Psoas muscle (tissue), 7 donors: ENCODE measurements at regions not wholly inside any gene's neighbourhood (a gene's known extent, or its start where the extent isn't known, plus 50 kb on each side); places are given as distances from the start of the nearest gene placed in this dataset.

Source experiments
- ATAC-seq, 4 donors: fragments of 200-7000 bp; cut with Tn5 transposase; one replicate each; pipeline ENCODE4 v1.9.1; 2020; ENCODE audit warnings: moderate library complexity in 3 of 4, mild to moderate bottlenecking in 2 of 4
- DNase-seq, 2 donors: peaks; one replicate each; pipeline ENCODE4 v3.0.0-alpha.2; 2020
- H3K27ac ChIP-seq: fragments of 200-600 bp; one replicate; pipeline ENCODE4 v1.8.0; 2022
- H3K27me3 ChIP-seq, 3 donors: fragments of 200-600 bp in 1 of 3; one replicate each; pipeline versions ENCODE4 v1.6.1 to v1.8.0; 2013 to 2022; ENCODE audit warnings: low read length in 2 of 3, mild to moderate bottlenecking in 2 of 3, moderate library complexity in 1 of 3; ENCODE audit not compliant: insufficient read depth in 3 of 3
- H3K36me3 ChIP-seq, 2 donors: fragments of 200-600 bp in 1 of 2; one replicate each; pipeline versions ENCODE4 v1.6.1 to v1.8.0; 2013 to 2022; ENCODE audit warnings: low read depth in 1 of 2, mild to moderate bottlenecking in 1 of 2, moderate library complexity in 1 of 2; ENCODE audit not compliant: insufficient read depth in 1 of 2
- H3K4me1 ChIP-seq: fragments of 200-600 bp; one replicate; pipeline ENCODE4 v1.8.0; 2022
- H3K4me3 ChIP-seq: fragments of 200-600 bp; one replicate; pipeline ENCODE4 v1.8.0; 2022; ENCODE audit warnings: mild to moderate bottlenecking
- H3K9me3 ChIP-seq: fragments of 200-600 bp; one replicate; pipeline ENCODE4 v1.8.0; 2022
- WGBS, 3 donors: extraction: QIAGEN DNeasy Blood & Tissue Kit; methylation state at CpG; one replicate each; pipeline versions ENCODE4 v1.1.6 to v1.1.7; 2013; 5-methylcytosine and 5-hydroxymethylcytosine counted together
- intact Hi-C, 2 donors: fragments of 100-400 bp; cut with DNase I; formaldehyde crosslinking; loops; one replicate each; pipeline versions ENCODE4 v1.11.0 to v1.14.2; 2022
- TF ChIP-seq, protein P1 (sequence below): fragments of 200-600 bp; IDR thresholded peaks from one replicate; pipeline ENCODE4 v1.8.0; 2022; ENCODE audit warnings: antibody characterized with exemption
- donor health status: healthy with polysubstance abuse.
- donor health status: DM: no; HTN: no; CAD: no; lungs with moderate emphysema.
- donor health status: Bipolar disorder and iron deficiency.
- donor health status: healthy.
- donor health status: DM: yes; HTN: yes; CAD: no.
- donor health status: DM: no; HTN: no; CAD: no.
- donor health status: DM: yes; HTN: yes; CAD: no.

DNA sequence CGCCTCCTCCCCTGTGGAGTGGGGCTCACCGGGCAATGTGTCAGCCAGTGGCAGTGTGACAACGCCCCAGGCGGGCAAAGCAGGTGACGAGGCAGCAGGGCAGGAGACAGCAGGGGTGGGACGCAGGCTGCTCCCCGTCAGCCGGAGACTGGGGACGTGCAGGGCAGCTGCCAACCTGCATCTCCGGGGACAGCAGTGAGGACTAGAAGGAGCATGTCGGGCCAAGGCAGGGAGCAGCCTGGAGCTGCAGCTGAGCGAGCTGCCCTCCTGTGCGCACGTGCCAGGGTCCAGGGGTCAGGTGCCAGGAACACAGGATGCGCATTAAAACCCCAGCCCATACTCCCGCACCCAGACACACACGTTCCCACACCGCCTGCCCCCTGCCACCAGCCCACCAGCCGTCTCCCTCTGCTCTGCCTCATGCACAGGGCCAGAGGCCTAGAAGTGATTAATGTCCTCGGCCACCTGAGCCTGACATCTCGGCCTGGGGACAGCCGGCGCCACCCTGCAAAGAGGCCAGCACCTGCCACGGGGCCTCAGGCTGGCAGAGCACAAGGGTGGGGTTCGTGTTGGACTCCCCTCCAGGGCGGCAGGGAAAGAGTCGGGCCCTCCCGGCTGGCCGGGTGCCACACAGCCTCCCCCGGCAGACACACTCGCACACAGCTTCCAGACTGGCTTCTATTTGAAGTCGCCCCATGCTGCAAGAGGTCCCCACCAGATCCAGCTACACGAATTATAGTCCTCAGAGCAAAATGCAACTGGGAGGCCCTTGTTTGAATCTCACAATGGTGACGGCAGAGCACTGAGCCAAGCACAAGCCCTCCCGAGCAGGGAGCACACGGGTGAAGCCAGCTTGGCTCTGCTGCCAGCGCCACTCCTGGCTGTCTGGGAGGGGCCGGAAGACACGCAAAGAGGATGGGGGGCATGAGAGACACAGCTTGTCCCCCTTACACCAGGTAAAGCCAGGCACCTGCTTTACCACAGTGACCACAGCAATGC, 90.4 kb downstream of the RBFOX3 start:
- Histone ChIP-seq H3K4me3 (no peak overlapping the region), H3K27ac (no peak overlapping the region), H3K27me3 (peaks cover 0 to 84% (median 19%) of the 10 kb centered on the region in 3 donors), H3K4me1 (no peaks in the 10 kb centered on the region), H3K36me3 (no peaks in the 10 kb centered on the region), H3K9me3 (no peaks in the 10 kb centered on the region)
- DNase-seq, result no peak
- WGBS, 3 donors, result 33 to 46% (median 38%) methylated on average over 35 to 39 of the region's 39 CpGs
- TF ChIP-seq, protein P1, sequence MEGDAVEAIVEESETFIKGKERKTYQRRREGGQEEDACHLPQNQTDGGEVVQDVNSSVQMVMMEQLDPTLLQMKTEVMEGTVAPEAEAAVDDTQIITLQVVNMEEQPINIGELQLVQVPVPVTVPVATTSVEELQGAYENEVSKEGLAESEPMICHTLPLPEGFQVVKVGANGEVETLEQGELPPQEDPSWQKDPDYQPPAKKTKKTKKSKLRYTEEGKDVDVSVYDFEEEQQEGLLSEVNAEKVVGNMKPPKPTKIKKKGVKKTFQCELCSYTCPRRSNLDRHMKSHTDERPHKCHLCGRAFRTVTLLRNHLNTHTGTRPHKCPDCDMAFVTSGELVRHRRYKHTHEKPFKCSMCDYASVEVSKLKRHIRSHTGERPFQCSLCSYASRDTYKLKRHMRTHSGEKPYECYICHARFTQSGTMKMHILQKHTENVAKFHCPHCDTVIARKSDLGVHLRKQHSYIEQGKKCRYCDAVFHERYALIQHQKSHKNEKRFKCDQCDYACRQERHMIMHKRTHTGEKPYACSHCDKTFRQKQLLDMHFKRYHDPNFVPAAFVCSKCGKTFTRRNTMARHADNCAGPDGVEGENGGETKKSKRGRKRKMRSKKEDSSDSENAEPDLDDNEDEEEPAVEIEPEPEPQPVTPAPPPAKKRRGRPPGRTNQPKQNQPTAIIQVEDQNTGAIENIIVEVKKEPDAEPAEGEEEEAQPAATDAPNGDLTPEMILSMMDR, result no peak
- ATAC-seq, result no peak
- intact Hi-C loops, result no loop called here

GRCh38 chr17:79519601-79520000, 91.2 kb downstream of the RBFOX3 start:
- Histone ChIP-seq H3K27me3 (peaks cover 0 to 82% (median 17%) of the 10 kb centered on the region in 3 donors), H3K27ac (no peak overlapping the region), H3K4me3 (no peak overlapping the region), H3K4me1 (no peaks in the 10 kb centered on the region), H3K36me3 (no peaks in the 10 kb centered on the region), H3K9me3 (no peaks in the 10 kb centered on the region)
- 67 to 77% (median 76%) methylated on average over 10 to 11 of the region's 11 CpGs for WGBS, 3 donors
- ATAC-seq (no peak), DNase-seq (no peak)
- TF ChIP-seq, protein P1, result no peak
- intact Hi-C loops, result no loop called here

DNA sequence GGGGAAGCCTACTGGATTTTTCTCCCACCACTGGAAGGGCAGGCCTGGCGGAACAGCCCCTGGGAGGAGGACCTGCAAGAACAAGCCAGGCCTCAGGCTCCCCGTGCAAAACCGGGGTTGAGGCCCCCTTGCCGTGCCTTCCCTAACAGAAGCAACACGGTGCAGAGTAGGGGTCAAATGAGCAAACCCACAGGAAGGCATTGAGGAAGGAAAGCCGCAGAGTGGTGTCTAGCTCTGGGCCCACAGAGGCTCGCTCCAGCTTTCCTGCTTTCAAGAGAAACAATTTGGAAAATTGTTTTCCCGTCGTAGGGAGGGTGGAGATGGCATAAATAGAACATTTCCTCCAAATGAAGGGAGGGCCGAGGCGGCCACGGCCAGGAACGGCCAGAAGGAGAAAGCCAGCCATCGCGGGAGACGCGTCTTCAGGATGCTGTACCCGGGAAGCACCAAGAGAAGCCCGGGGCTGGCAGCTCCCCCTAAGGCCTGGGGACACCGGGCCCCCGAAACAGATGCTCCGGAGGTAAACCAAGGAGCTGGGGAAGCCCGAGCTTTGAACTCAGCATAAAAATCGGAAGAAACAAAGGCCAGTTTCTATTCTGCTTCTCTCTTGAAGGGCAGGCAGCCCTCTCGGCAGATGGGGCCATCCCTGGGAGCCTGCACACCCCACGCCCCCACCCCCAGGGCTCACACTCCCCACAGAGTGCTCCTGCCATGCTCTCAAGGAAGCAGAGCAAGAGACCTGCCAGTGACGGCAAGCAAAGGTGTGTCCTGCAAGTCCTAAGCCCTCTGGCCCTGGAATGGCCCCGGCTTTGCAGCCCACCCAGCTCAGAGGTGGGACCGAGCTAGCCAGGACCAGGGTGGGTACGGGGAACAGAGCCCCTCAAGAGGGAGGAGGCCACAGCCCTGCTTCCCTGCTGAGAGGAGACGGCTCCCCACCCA, 92.0 kb downstream of the RBFOX3 start:
- H3K4me1 ChIP-seq, result no peaks in the 10 kb centered on the region
- peaks cover 0 to 77% (median 13%) of the 10 kb centered on the region in 3 donors for H3K27me3 ChIP-seq
- H3K4me3 ChIP-seq, result no peak overlapping the region
- H3K36me3 ChIP-seq, result no peaks in the 10 kb centered on the region
- H3K9me3 ChIP-seq, result no peaks in the 10 kb centered on the region
- ATAC-seq (no peak), DNase-seq (no peak)
- no peak overlapping the region for H3K27ac ChIP-seq
- TF ChIP-seq, protein P1, result no peak
- 64 to 67% (median 65%) methylated on average over 30 to 31 of the region's 31 CpGs for WGBS, 3 donors
- intact Hi-C loops, result no loop called here

- TF ChIP-seq, protein P1, result no peak
- Histone ChIP-seq H3K36me3 (no peaks in the 10 kb centered on the region), H3K9me3 (no peaks in the 10 kb centered on the region), H3K4me3 (no peak overlapping the region), H3K27ac (no peak overlapping the region), H3K27me3 (peaks cover 0 to 69% (median 13%) of the 10 kb centered on the region in 3 donors), H3K4me1 (no peaks in the 10 kb centered on the region)
- intact Hi-C loops, result no loop called here
- DNase-seq (no peak), ATAC-seq (no peak)
- WGBS, 3 donors, result 66 to 75% (median 72%) methylated on average over 24 of the region's 24 CpGs
Observed at GRCh38 chr17:79517827-79518584, 92.8 kb downstream of the RBFOX3 start.
